Caco-2 (cell line): ENCODE measurements at regions not wholly inside any gene's neighbourhood (a gene's known extent, or its start where the extent isn't known, plus 50 kb on each side); places are given as distances from the start of the nearest gene placed in this dataset.

ENCODE experiments used
- BruUV-seq: library from RNA; stranded (reverse); fragments of 400-500 nt; replicated peaks from 2 replicates; lab custom pipeline; 2021; lab: Mats Ljungman, UMichigan
- CTCF ChIA-PET: fragments of 300-600 bp; sonication (Branson Sonifier 250); formaldehyde crosslinking; loops from one replicate; lab custom pipeline; 2022; ENCODE audit warnings: antibody characterized with exemption; lab: Charles Lee
- POLR2A ChIA-PET: fragments of 300-600 bp; sonication (Branson Sonifier 250); formaldehyde crosslinking; loops from one replicate; lab custom pipeline; 2022; ENCODE audit warnings: antibody characterized with exemption; lab: Charles Lee
- DNase-seq, 2 experiments: peaks; one replicate each; pipeline versions ENCODE4 v3.0.0 to v3.0.0-alpha.2; 2020 to 2022
- H3K27me3 ChIP-seq: replicated peaks from 2 replicates; pipeline ENCODE4 v1.6.0; 2011; ENCODE audit warnings: low read length; ENCODE audit not compliant: control insufficient read depth, insufficient read depth
- H3K36me3 ChIP-seq: 2 replicates; pipeline ENCODE4 v1.5.1; 2011; ENCODE audit warnings: low read length; ENCODE audit not compliant: control insufficient read depth, insufficient read depth
- H3K4me1 ChIP-seq: fragments of 250-450 bp; sonication (Bioruptor Pico); 2 replicates; pipeline ENCODE4 v1.5.1; 2020; ENCODE audit warnings: mild to moderate bottlenecking
- H3K4me3 ChIP-seq: 2 replicates; pipeline ENCODE4 v1.5.1; 2011; ENCODE audit warnings: low read depth, mild to moderate bottlenecking, control low read depth, low read length
- H3K9me3 ChIP-seq: fragments of 250-450 bp; sonication (Bioruptor Pico); 2 replicates; pipeline ENCODE4 v1.5.1; 2020; ENCODE audit warnings: mild to moderate bottlenecking, moderate library complexity
- H3K27ac Mint-ChIP-seq: one replicate; pipeline ENCODE4 v1.8.0; 2022; ENCODE audit warnings: mixed read lengths; ENCODE audit not compliant: unreplicated experiment
- H3K27me3 Mint-ChIP-seq: one replicate; pipeline ENCODE4 v1.8.0; 2022; ENCODE audit warnings: mixed read lengths; ENCODE audit not compliant: insufficient read depth, unreplicated experiment
- H3K36me3 Mint-ChIP-seq: one replicate; pipeline ENCODE4 v1.8.0; 2022; ENCODE audit warnings: mild to moderate bottlenecking, mixed read lengths; ENCODE audit not compliant: insufficient read depth, unreplicated experiment
- H3K4me1 Mint-ChIP-seq: one replicate; pipeline ENCODE4 v1.8.0; 2022; ENCODE audit warnings: low read depth, mixed read lengths; ENCODE audit not compliant: unreplicated experiment
- H3K4me3 Mint-ChIP-seq: one replicate; pipeline ENCODE4 v1.8.0; 2022; ENCODE audit warnings: mild to moderate bottlenecking, moderate library complexity, mixed read lengths; ENCODE audit not compliant: unreplicated experiment
- H3K9me3 Mint-ChIP-seq: one replicate; pipeline ENCODE4 v1.8.0; 2022; ENCODE audit warnings: mixed read lengths; ENCODE audit not compliant: unreplicated experiment
- intact Hi-C: fragments of 100-400 bp; cut with micrococcal nuclease; formaldehyde crosslinking; loops from one replicate; pipeline ENCODE4 v1.10.0; 2022; ENCODE audit not compliant: unreplicated experiment
- TF ChIP-seq, protein P1 (sequence below), 2 experiments: fragments of 200-600 bp in 1 of 2; IDR thresholded peaks; 1 replicate in 1 of 2; 2 replicates in 1 of 2; pipeline versions ENCODE4 v1.5.1 to v1.8.0; 2011 to 2022; ENCODE audit warnings: antibody characterized with exemption in 1 of 2, control low read depth in 1 of 2, inconsistent platforms in 1 of 2, low read depth in 1 of 2, low read length in 1 of 2, mild to moderate bottlenecking in 1 of 2, moderate library complexity in 1 of 2; ENCODE audit not compliant: insufficient read depth in 1 of 2, severe bottlenecking in 1 of 2, unreplicated experiment in 1 of 2

DNA sequence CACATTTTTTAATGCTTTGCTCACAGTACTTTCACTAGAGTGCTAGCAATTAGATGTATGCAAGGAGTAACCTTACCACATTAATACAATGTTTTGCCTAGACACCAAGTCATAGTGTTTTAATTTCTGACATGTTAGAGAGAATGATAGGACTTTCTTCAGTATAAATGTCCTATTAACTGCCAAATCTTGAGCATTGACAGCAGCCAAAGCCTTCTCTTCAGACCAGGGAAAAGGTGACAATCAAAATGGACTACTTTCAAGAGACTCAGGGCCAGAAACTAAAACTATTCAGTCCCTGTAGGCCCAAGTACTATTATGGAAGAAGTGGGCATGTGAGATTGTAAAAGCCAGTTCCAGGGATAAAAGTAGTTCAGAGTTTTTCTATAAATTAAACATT lies 201.4 kb upstream of the PCDH15 start:
- no peak for DNase-seq
- BruUV-seq: no TSS peak

DNA sequence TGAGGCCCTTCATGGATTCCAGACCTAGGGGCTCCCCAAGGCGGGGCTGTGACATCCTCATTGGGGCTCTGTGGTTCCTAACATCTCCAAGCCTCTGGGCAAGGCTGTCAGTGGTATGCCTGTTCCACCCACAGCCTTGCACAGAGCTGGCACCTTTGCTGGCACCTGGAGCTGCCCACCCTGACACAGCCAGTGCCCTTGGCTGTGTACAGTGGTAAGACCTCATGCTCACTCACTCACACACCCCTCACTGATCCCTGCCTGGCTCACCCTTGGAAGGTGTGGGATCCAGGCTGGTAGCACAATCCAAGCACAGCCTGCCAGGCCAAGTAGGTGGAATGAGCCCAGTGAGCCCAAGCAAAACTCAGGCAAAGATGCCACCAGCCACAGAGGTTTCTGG lies 200.4 kb upstream of the PCDH15 start:
- no peak overlapping the region for H3K4me3 Mint-ChIP-seq

More for the DNA sequence above, 201.4 kb upstream of the PCDH15 start:
- Histone ChIP-seq H3K36me3 (no peaks in the 10 kb centered on the region), H3K4me3 (no peak overlapping the region), H3K9me3 (peaks cover 14% of the 10 kb centered on the region), H3K4me1 (no peaks in the 10 kb centered on the region), H3K27me3 (0 out of 2 replicates have a peak, but pooled peaks cover 1% of the 10 kb centered on the region)
- H3K4me3 Mint-ChIP-seq: no peak overlapping the region
- ChIA-PET POLR2A (no interaction called here), CTCF (no interaction called here)
- H3K9me3 Mint-ChIP-seq: peaks cover 38% of the 10 kb centered on the region
- H3K27ac Mint-ChIP-seq: no peak overlapping the region
- no peaks in the 10 kb centered on the region for H3K36me3 Mint-ChIP-seq
- no peaks in the 10 kb centered on the region for H3K4me1 Mint-ChIP-seq
- intact Hi-C loops: no loop called here
- TF ChIP-seq, protein P1, sequence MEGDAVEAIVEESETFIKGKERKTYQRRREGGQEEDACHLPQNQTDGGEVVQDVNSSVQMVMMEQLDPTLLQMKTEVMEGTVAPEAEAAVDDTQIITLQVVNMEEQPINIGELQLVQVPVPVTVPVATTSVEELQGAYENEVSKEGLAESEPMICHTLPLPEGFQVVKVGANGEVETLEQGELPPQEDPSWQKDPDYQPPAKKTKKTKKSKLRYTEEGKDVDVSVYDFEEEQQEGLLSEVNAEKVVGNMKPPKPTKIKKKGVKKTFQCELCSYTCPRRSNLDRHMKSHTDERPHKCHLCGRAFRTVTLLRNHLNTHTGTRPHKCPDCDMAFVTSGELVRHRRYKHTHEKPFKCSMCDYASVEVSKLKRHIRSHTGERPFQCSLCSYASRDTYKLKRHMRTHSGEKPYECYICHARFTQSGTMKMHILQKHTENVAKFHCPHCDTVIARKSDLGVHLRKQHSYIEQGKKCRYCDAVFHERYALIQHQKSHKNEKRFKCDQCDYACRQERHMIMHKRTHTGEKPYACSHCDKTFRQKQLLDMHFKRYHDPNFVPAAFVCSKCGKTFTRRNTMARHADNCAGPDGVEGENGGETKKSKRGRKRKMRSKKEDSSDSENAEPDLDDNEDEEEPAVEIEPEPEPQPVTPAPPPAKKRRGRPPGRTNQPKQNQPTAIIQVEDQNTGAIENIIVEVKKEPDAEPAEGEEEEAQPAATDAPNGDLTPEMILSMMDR (IDR thresholded peaks at IDR 0.05; ENCODE audit: insufficient read depth in 1 of 2, low read depth in 1 of 2, low read length in 1 of 2, severe bottlenecking in 1 of 2, unreplicated experiment in 1 of 2): no peak
- no peaks in the 10 kb centered on the region for H3K27me3 Mint-ChIP-seq

DNA sequence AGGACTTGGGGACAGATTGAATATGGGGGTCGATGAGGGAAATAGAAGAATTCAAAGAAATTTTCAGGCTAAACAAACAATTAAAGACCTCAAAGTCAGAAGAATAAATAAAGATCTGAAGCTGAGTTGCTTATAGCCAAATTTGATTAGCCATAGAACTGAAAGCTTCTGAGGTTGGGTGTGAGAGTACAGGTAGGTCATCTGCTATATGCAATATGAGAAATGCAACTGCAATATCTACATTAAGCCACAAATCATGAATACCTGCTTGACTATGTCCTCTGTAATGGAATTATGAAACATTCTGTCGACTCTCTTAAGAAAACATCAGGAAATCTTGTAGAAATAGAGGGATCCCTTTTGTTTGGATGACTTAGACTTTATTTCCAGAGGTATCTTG lies 192.1 kb upstream of the PCDH15 start:
- POLR2A ChIA-PET: no interaction called here
- TF ChIP-seq, protein P1 (IDR thresholded peaks at IDR 0.05; ENCODE audit: insufficient read depth in 1 of 2, low read depth in 1 of 2, low read length in 1 of 2, severe bottlenecking in 1 of 2, unreplicated experiment in 1 of 2): no peak
- Mint-ChIP-seq H3K9me3 (peaks cover 10% of the 10 kb centered on the region), H3K27ac (no peak overlapping the region), H3K4me3 (no peak overlapping the region), H3K27me3 (no peaks in the 10 kb centered on the region), H3K36me3 (no peaks in the 10 kb centered on the region), H3K4me1 (no peaks in the 10 kb centered on the region)
- DNase-seq: no peak
- intact Hi-C loops: no loop called here
- H3K4me1 ChIP-seq: no peaks in the 10 kb centered on the region
- no peaks in the 10 kb centered on the region for H3K36me3 ChIP-seq
- no TSS peak for BruUV-seq
- no peaks in the 10 kb centered on the region for H3K9me3 ChIP-seq
- no peaks in the 10 kb centered on the region for H3K27me3 ChIP-seq
- H3K4me3 ChIP-seq: no peak overlapping the region
- CTCF ChIA-PET: no interaction called here

More for the DNA sequence above, 200.4 kb upstream of the PCDH15 start:
- H3K9me3 Mint-ChIP-seq: peaks cover 38% of the 10 kb centered on the region
- CTCF ChIA-PET: no interaction called here
- no peaks in the 10 kb centered on the region for H3K36me3 Mint-ChIP-seq
- no TSS peak for BruUV-seq
- H3K4me1 Mint-ChIP-seq: no peaks in the 10 kb centered on the region
- Histone ChIP-seq H3K9me3 (peaks cover 14% of the 10 kb centered on the region), H3K36me3 (no peaks in the 10 kb centered on the region), H3K4me3 (no peak overlapping the region), H3K27me3 (no peaks in the 10 kb centered on the region), H3K4me1 (no peaks in the 10 kb centered on the region)
- no peaks in the 10 kb centered on the region for H3K27me3 Mint-ChIP-seq
- DNase-seq: no peak
- intact Hi-C loops: no loop called here
- no peak overlapping the region for H3K27ac Mint-ChIP-seq
- TF ChIP-seq, protein P1 (IDR thresholded peaks at IDR 0.05; ENCODE audit: insufficient read depth in 1 of 2, low read depth in 1 of 2, low read length in 1 of 2, severe bottlenecking in 1 of 2, unreplicated experiment in 1 of 2): no peak
- POLR2A ChIA-PET: no interaction called here
